Astrocyte of the spinal cord (primary cell): ENCODE measurements at regions not wholly inside any gene's neighbourhood (a gene's known extent, or its start where the extent isn't known, plus 50 kb on each side); places are given as distances from the start of the nearest gene placed in this dataset.

Experiments used
- DNase-seq: peaks from one replicate; pipeline ENCODE4 v3.0.0; 2011; ENCODE audit warnings: low read depth, low spot score
- H3K4me3 ChIP-seq: 2 replicates; pipeline ENCODE4 v1.5.1; 2011; ENCODE audit warnings: low read depth, mild to moderate bottlenecking, low read length, moderate library complexity
- in situ Hi-C: cut with HindIII; loops from 2 replicates; pipeline ENCODE4 v1.10.0; 2017; ENCODE audit warnings: low sequenced_read_pairs
- TF ChIP-seq, protein P1 (sequence below): IDR thresholded peaks from 2 replicates; pipeline ENCODE4 v1.5.1; 2012; ENCODE audit warnings: low read depth, mild to moderate bottlenecking, low read length, inconsistent platforms

DNA sequence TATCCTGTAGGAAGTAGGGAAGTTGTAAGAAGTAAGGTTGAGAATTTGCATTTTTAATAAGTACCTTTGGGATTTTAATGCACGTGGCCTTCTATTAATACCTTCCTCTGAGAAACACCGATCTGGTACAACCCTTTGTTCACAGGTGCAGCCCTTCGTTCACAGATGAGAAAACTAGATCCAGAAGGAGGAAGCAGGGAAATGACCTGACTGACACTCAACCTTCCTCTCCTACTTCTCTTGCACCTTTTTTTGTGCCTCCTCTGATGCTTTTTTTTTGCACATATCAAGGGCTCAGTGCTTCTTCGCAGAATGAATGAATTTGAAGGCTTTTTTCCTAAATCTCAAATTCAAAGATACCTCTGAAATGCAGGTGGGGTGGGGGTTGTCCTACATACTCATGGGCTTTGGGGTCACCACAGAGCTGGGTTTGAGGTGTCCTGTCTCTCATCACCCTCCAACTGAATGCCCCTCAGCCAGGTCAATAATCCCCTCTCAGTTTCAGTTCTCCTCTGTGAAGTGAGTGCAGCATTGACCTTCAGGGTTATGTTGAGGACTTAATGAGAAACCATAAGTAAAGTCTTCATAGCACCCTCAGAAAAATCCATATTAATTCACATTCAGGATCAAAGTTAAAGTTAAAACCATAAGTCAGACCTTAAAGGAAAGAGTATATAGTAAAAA is 161.5 kb upstream of the CTNNB1 start:
- H3K4me3 ChIP-seq = no peak overlapping the region
- in situ Hi-C loops = no loop called here
- DNase-seq = no peak
- TF ChIP-seq, protein P1, sequence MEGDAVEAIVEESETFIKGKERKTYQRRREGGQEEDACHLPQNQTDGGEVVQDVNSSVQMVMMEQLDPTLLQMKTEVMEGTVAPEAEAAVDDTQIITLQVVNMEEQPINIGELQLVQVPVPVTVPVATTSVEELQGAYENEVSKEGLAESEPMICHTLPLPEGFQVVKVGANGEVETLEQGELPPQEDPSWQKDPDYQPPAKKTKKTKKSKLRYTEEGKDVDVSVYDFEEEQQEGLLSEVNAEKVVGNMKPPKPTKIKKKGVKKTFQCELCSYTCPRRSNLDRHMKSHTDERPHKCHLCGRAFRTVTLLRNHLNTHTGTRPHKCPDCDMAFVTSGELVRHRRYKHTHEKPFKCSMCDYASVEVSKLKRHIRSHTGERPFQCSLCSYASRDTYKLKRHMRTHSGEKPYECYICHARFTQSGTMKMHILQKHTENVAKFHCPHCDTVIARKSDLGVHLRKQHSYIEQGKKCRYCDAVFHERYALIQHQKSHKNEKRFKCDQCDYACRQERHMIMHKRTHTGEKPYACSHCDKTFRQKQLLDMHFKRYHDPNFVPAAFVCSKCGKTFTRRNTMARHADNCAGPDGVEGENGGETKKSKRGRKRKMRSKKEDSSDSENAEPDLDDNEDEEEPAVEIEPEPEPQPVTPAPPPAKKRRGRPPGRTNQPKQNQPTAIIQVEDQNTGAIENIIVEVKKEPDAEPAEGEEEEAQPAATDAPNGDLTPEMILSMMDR = no peak

DNA sequence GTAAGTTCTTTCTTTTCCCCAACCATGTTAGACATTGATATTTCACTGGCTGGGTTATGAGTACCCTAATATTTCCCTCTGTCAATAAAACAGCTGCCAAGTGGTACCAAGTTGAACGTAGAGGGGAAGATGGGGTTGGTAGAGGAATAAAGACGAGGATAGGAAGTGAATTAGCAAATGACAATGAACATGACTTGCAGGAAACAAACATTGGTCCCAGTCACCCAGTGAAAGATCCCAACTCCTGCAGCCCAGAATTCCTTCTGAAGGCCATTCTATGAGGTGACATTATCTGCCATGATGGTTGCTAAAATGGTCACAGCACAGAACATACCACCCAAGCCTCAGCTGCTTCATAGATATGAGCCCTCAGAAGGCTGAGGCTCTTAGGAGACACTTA is 159.0 kb upstream of the CTNNB1 start:
- H3K4me3 ChIP-seq = no peak overlapping the region
- no peak for DNase-seq
- in situ Hi-C loops = no loop called here
- TF ChIP-seq, protein P1 = no peak

DNA sequence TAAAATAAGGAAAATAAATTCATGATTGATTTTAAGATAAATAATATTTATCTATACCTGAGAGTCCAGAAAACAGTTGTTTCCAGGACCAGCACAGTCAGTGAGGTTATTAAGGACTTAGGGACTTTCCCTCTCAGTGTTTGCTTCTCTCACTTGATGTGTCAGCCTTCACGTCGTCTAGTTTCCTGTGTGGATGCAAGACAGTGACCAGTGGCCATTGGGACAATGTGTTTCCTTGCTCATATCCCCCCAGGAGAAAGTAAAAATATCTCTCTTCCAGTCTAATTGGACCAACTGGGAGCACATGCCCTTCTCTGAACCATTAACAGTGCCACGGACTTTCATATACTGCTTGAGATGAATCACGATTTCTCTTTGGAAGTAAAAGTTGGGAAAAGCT is 157.8 kb upstream of the CTNNB1 start:
- no peak for DNase-seq
- in situ Hi-C loops = no loop called here
- H3K4me3 ChIP-seq = no peak overlapping the region
- TF ChIP-seq, protein P1 = no peak

DNA sequence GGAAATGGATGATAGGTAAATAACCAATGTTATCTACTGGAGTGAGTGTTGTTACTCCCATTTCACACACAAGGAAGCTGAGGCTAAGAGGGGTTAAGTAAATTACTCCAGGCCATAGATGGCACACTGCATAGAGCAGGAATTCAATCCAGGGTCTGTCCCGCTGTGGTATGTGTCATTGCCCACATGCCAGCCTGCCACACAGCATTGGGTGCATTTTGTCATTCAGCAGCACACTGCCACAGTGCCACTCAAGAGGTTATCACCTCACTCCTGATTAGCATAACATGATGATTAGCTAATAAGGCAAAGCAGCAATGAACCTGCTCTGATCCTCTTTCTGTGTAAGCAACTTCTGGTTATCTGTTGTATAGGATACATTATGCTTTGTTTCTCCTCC is 157.4 kb upstream of the CTNNB1 start:
- TF ChIP-seq, protein P1 = no peak
- H3K4me3 ChIP-seq = no peak overlapping the region
- in situ Hi-C loops = no loop called here
- DNase-seq = no peak

DNA sequence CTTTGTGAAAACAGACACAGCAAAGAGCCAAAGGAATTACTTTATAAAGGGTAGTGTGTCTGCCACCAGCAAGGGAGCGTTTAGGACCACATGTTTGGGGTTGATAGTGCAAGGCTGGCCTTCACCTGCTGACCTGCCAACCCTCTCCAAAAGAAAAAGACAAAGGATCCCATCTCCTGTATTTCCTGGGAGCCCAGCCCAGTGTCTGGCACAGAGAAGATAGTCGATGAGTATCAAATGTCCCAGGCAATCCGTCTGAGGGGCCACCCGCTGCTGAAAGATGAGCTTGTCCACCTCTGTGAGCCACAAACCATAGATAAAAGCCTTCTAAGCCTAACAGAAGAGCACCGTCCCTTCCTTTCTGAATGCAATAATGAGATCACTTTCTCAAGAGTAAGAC is 154.8 kb upstream of the CTNNB1 start:
- in situ Hi-C loops = no loop called here
- no peak overlapping the region for H3K4me3 ChIP-seq
- TF ChIP-seq, protein P1 = no peak
- no peak for DNase-seq

DNA sequence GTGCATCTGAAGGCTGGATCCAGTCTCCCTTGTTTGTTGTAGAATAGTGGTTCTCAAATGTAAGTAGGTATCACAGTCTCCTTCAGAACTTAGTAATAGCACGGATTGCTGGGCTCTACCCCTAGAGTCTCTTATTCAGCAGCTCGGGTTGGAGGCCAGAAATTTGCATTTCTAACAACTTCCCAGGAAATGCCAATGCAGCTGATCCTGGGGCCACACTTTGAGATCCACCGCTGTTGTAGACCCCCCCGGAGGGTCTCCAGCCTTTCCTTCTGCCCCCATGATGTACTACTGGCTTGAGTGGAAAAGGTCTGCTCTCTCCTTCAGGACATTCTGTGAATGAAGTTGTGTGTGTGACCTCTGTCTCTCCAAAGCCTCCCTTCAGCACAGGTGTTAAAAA is 153.8 kb upstream of the CTNNB1 start:
- DNase-seq = no peak
- no peak overlapping the region for H3K4me3 ChIP-seq
- in situ Hi-C loops = no loop called here
- TF ChIP-seq, protein P1 = no peak

DNA sequence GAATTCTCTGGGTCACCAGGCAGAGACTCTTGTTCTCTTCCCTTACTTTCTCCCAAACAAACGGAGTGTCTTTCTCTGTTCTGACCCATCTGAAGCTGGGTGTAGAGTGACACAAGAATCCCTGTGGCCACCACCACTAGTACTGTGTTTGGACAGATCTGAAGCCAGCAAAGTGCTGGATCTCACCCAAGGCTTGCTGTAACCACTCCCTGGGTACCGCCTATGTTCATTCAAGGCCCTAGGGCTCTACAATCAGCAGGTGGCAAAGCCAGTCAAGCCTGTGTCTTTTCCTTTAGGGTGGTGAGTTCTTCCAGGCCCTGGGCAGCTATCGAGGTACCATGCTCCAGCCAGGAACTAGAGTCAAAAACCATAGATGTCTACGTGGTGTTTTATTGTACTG is 149.2 kb upstream of the CTNNB1 start:
- no peak overlapping the region for H3K4me3 ChIP-seq
- TF ChIP-seq, protein P1 = no peak
- DNase-seq = no peak
- in situ Hi-C loops = no loop called here
